Large intestine (tissue), 3 donors: ENCODE measurements at regions not wholly inside any gene's neighbourhood (a gene's known extent, or its start where the extent isn't known, plus 50 kb on each side); places are given as distances from the start of the nearest gene placed in this dataset.
A peak's percentile ranks its signal among the peaks of the same experiment; 100 is the strongest.

Source experiments
- DNase-seq, 2 donors: peaks; one replicate each; pipeline versions ENCODE4 v3.0.0 to v3.0.0-alpha.2; 2013
- H3K27ac ChIP-seq: one replicate; pipeline ENCODE4 v1.5.1; 2013; ENCODE audit warnings: low read length
- H3K27me3 ChIP-seq: 2 replicates; pipeline ENCODE4 v1.6.1; 2013; ENCODE audit warnings: low read length; ENCODE audit not compliant: control insufficient read depth, insufficient read depth
- H3K36me3 ChIP-seq: 2 replicates; pipeline ENCODE4 v1.6.1; 2013; ENCODE audit warnings: low read length; ENCODE audit not compliant: control insufficient read depth, insufficient read depth
- H3K4me1 ChIP-seq: one replicate; pipeline ENCODE4 v1.6.1; 2013; ENCODE audit warnings: low read length; ENCODE audit not compliant: control insufficient read depth, insufficient read depth
- H3K4me3 ChIP-seq: one replicate; pipeline ENCODE4 v1.5.1; 2013; ENCODE audit warnings: low read length
- H3K9me3 ChIP-seq: one replicate; pipeline ENCODE4 v1.6.1; 2013; ENCODE audit warnings: mild to moderate bottlenecking, low read depth, low read length, moderate library complexity; ENCODE audit not compliant: control insufficient read depth
- WGBS: methylation state at CpG from one replicate; pipeline ENCODE4 v1.1.5; 2013; ENCODE audit warnings: low lambda C conversion rate; ENCODE audit not compliant: insufficient coverage; 5-methylcytosine and 5-hydroxymethylcytosine counted together

- 92% methylated on average over 2 of the region's 2 CpGs for WGBS
- H3K4me1 ChIP-seq = no peaks in the 10 kb centered on the region
- DNase-seq = no peak
- H3K27ac ChIP-seq = no peak overlapping the region
- H3K27me3 ChIP-seq = no peaks in the 10 kb centered on the region
- H3K4me3 ChIP-seq = no peak overlapping the region
- no peaks in the 10 kb centered on the region for H3K36me3 ChIP-seq
- H3K9me3 ChIP-seq = no peaks in the 10 kb centered on the region
Observed at GRCh38 chr15:81547521-81548132, 173.6 kb upstream of the TMC3 start.

GRCh38 chr15:81544385-81544784 is 170.4 kb upstream of the TMC3 start:
- DNase-seq = no peak
- Histone ChIP-seq H3K9me3 (no peaks in the 10 kb centered on the region), H3K4me1 (no peaks in the 10 kb centered on the region), H3K27ac (no peak overlapping the region), H3K36me3 (no peaks in the 10 kb centered on the region), H3K4me3 (no peak overlapping the region), H3K27me3 (no peaks in the 10 kb centered on the region)
- 83% methylated on average over 1 of the region's 2 CpGs for WGBS

- no peaks in the 10 kb centered on the region for H3K9me3 ChIP-seq
Observed at GRCh38 chr15:81540909-81541308, 166.9 kb upstream of the TMC3 start.

GRCh38 chr15:81536356-81536755 is 162.3 kb upstream of the TMC3 start:
- Histone ChIP-seq H3K4me1 (no peaks in the 10 kb centered on the region), H3K9me3 (no peaks in the 10 kb centered on the region), H3K36me3 (no peaks in the 10 kb centered on the region), H3K27me3 (no peaks in the 10 kb centered on the region), H3K4me3 (no peak overlapping the region), H3K27ac (no peak overlapping the region)
- no peak for DNase-seq
- 72% methylated on average over 3 of the region's 6 CpGs for WGBS

More at GRCh38 chr15:81540909-81541308, 166.9 kb upstream of the TMC3 start:
- Histone ChIP-seq H3K4me1 (no peaks in the 10 kb centered on the region), H3K27ac (no peak overlapping the region), H3K36me3 (no peaks in the 10 kb centered on the region), H3K27me3 (no peaks in the 10 kb centered on the region), H3K4me3 (no peak overlapping the region)
- no peak for DNase-seq

- DNase-seq = no peak
- no peak overlapping the region for H3K27ac ChIP-seq
- H3K27me3 ChIP-seq = no peaks in the 10 kb centered on the region
- H3K36me3 ChIP-seq = no peaks in the 10 kb centered on the region
- H3K9me3 ChIP-seq = no peaks in the 10 kb centered on the region
- WGBS = no CpG with 5 or more reads among the region's 1 CpG
- no peak overlapping the region for H3K4me3 ChIP-seq
- peaks cover 3% of the 10 kb centered on the region for H3K4me1 ChIP-seq
Observed at GRCh38 chr15:81534124-81534523, 160.1 kb upstream of the TMC3 start.

- 100% methylated on average over 1 of the region's 1 CpG for WGBS
Observed at GRCh38 chr15:81532001-81532400, 158.0 kb upstream of the TMC3 start.

GRCh38 chr15:81531109-81531592 is 157.1 kb upstream of the TMC3 start:
- Histone ChIP-seq H3K9me3 (no peaks in the 10 kb centered on the region), H3K4me1 (peaks cover 3% of the 10 kb centered on the region), H3K4me3 (no peak overlapping the region), H3K27me3 (no peaks in the 10 kb centered on the region), H3K27ac (no peak overlapping the region), H3K36me3 (no peaks in the 10 kb centered on the region)
- WGBS = no CpG with 5 or more reads among the region's 10 CpGs
- peak; percentile 12 to 25 for DNase-seq

More at GRCh38 chr15:81532001-81532400, 158.0 kb upstream of the TMC3 start:
- no peaks in the 10 kb centered on the region for H3K36me3 ChIP-seq
- H3K4me1 ChIP-seq = peaks cover 3% of the 10 kb centered on the region
- H3K27me3 ChIP-seq = no peaks in the 10 kb centered on the region
- no peak for DNase-seq
- no peak overlapping the region for H3K27ac ChIP-seq
- no peaks in the 10 kb centered on the region for H3K9me3 ChIP-seq
- H3K4me3 ChIP-seq = no peak overlapping the region

GRCh38 chr15:81530271-81530691 is 156.3 kb upstream of the TMC3 start:
- no peaks in the 10 kb centered on the region for H3K27me3 ChIP-seq
- DNase-seq = no peak
- peaks cover 3% of the 10 kb centered on the region for H3K4me1 ChIP-seq
- H3K9me3 ChIP-seq = no peaks in the 10 kb centered on the region
- no peak overlapping the region for H3K4me3 ChIP-seq
- H3K36me3 ChIP-seq = no peaks in the 10 kb centered on the region
- WGBS = no CpG with 5 or more reads among the region's 3 CpGs
- H3K27ac ChIP-seq = no peak overlapping the region

- DNase-seq = no peak
- WGBS = no CpG with 5 or more reads among the region's 2 CpGs
- Histone ChIP-seq H3K27me3 (no peaks in the 10 kb centered on the region), H3K36me3 (no peaks in the 10 kb centered on the region), H3K9me3 (no peaks in the 10 kb centered on the region), H3K4me3 (no peak overlapping the region), H3K4me1 (peaks cover 3% of the 10 kb centered on the region), H3K27ac (no peak overlapping the region)
Observed at GRCh38 chr15:81529481-81529880, 155.5 kb upstream of the TMC3 start.

GRCh38 chr15:81526029-81526428 is 152.0 kb upstream of the TMC3 start:
- Histone ChIP-seq H3K27ac (no peak overlapping the region), H3K4me1 (peaks cover 2% of the 10 kb centered on the region), H3K27me3 (no peaks in the 10 kb centered on the region), H3K36me3 (no peaks in the 10 kb centered on the region), H3K4me3 (no peak overlapping the region), H3K9me3 (no peaks in the 10 kb centered on the region)
- DNase-seq = no peak
- WGBS = 100% methylated on average over 1 of the region's 4 CpGs

GRCh38 chr15:81524496-81524895 is 150.5 kb upstream of the TMC3 start:
- Histone ChIP-seq H3K4me3 (no peak overlapping the region), H3K27ac (no peak overlapping the region)
- WGBS = 100% methylated on average over 1 of the region's 1 CpG

More at GRCh38 chr15:81524496-81524895, 150.5 kb upstream of the TMC3 start:
- H3K9me3 ChIP-seq = no peaks in the 10 kb centered on the region
- H3K27me3 ChIP-seq = no peaks in the 10 kb centered on the region
- no peaks in the 10 kb centered on the region for H3K4me1 ChIP-seq
- no peak for DNase-seq
- no peaks in the 10 kb centered on the region for H3K36me3 ChIP-seq
